NCI-H2171 treated with DMSO at 0.1 percent for 48 hours (cell line): ENCODE measurements at regions not wholly inside any gene's neighbourhood (a gene's known extent, or its start where the extent isn't known, plus 50 kb on each side); places are given as distances from the start of the nearest gene placed in this dataset.
A peak's percentile ranks its signal among the peaks of the same experiment; 100 is the strongest.

Experiments used
- DNase-seq: peaks from one replicate; lab custom pipeline; 2025; lab: John Stamatoyannopoulos, UW

DNA sequence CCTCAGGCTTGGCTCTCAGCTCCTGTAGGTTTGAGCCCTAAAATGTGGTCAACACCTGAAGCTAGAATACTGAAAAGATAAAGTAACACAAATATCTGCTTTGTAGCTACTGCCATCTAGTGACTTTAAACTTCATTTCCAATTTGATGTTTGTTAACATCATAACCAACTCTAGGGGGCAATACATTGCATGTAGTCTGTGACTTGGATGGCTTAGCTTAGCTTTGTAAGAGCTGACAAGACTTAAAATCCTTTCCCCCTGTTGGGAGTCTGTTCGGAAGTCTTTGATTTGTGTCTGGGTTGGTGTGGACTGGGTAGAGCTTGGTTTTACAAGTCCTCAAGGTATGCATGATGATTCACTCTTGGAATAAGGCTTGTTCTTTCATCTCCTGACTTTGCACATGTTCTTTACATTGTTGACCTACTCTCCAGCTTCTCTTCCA lies 51.7 kb downstream of the SCN11A start:
- peak; percentile 61 for DNase-seq

DNA sequence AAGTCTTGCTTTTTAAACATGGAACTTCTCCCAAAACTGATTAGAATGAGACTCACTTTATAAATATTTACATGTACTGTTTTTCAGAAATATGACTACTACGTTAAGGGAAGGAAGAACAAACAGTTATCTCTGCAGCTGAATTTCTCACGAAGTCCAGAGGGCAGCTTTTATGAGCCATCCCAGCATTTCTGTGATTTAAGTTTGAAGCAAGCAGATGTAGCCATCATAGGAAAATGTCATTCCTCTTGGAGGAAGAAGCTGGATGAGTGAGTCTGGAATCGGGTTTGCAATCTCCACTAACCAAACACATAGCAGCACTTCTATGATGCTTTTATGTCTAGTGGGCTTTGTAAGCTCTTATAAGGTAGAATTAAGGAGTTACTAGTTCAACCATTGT lies 53.7 kb downstream of the SCN11A start:
- no peak for DNase-seq

DNA sequence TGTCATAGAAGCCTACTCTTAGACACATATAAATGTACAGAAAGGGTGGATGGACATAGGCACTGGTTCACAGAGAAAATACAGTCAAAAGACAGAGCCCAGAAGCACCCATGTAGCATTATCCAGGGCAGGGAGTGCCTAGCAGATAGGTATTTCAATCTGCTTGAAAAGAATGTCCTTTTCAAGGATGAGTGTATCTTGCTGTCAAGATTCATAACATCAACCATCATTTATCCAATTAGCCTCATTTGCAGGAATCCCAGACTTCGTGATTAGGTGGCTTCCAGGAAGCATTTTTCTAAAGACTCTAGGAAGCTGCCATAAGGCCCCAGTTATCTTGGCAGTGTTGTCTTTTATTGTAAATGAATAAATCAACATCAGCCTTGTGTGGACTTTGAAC lies 55.6 kb downstream of the SCN11A start:
- DNase-seq = no peak

DNA sequence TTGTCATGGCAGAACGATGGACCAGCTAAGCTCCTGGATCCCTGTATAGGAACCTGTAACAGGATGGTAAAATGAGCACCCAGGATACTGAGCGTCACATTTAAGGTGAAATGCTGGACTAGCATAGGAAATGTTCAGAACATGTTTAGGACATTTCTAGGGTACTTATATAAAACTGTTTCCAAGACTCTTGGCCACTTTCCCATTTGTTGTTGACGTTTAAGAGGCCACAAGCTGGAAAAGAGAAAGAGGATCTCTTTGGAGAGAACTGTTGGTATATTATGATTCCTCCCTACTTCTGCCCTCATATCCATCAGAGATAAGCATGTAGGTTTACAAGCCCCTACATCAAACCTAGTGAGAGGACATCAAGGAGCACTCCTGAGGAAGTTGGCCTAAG lies 57.5 kb downstream of the SCN11A start:
- no peak for DNase-seq

DNA sequence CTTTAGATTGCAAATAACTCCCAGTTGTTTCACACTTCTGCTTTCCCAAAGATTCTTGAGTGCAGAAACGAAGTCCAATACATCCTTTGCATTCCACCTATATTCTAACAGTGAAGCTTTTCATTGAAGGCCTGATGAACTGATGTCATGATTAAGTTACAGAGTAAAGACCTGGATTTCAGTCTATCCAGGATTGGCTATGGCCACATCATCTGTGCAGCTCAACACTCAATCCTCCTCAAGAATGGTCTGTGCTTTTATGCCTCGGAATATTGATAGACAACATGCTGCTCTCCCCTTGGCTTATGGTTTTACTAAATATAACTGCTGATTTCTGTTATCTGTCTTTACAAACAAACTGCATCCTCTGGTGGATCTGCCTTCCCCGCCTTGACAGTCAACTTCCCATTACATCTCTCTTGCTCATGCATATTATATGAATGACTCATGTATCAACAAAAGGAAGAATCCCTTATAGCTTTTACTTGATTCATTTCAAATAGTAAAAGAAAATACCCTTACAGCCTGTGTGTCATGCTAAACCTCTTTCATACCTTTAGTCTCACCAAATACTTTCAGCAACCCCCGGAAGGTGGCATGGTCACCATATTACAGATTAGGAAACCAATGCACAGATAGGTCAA lies 59.5 kb downstream of the SCN11A start:
- no peak for DNase-seq

DNA sequence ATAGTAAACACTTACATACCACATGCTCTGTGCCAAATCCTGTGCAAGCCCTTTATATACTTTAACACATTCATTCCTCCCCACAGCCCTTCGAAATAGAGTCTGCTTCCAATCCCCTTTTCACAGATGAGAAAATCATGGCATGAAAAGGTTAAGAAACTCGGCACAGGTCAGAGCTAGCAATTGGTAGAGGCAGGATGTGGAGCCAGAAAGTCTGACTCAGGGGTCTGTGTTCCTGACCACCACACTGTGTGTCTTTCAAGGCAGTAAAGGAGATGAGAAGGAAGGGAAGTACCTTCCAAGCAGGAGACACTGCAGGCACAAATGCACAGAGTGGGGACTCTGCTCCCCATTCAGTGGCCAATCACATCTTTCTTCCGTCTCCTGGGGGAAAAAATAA lies 61.1 kb downstream of the SCN11A start:
- DNase-seq = no peak

DNA sequence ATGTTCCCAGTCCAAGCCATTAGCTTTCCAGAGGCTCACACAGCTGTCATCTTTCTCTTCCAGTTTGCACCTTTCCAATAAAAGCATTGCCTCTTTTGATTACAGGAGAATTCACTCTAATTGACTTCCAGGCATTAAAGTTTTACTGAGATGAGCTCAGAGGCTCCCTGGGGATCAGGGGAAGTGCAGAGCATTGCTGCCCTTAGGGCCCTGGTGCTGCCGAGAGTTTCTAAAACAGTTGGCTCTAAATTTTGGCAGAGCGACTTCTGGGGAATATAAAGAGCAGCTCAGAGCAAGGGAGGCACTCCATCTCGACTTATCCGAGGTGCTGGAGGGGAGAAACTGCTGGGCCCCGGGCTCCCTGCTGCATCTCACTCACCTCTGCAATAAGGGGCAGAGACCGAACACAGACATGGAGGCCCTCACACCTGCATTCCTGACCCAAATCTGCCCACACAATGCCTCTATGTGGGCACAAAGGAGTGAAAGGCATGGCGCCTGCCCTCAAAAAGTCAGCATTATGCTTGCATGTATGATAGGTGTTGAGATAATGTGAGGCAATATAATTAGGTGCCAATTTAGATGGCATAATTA lies 61.7 kb downstream of the SCN11A start:
- no peak for DNase-seq

DNA sequence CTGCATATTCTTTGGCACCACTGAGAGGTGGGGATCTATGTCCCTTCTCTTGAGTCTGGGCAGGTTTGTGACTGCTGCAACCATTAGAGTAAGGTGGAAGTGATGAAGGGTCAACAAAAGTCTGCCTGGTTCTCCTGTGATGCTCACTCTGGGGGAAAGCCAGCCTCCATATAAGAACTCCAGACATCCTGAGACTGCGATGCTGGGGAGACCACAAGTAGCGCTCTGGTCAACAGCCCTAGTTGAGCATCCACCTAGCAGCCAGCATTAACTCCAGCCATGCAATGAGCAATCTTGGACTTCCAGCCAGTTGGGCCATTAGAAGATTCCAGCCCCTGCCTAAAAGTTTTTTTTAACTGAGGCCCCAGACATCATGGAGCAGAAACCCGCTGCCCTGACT lies 62.8 kb downstream of the SCN11A start:
- no peak for DNase-seq

DNA sequence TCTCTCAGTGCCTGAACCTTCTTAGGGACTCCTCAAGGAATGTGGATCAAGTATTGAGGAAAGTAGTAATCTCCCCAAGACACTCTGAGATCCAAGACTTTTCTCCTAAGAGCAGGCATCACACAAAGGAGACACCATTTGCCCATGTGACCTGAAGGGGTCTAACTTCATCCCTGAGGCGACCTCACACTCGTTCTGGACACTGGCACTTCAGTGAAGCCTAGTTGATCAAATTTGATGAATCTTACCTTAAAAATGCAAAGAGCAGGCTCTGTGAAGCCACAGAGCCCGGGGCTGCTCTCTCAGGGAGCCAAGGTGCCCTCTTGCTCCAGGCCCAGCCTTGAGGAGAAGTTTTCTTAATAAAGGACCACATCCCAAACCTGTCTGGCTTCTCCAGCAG lies 64.3 kb downstream of the SCN11A start:
- no peak for DNase-seq

DNA sequence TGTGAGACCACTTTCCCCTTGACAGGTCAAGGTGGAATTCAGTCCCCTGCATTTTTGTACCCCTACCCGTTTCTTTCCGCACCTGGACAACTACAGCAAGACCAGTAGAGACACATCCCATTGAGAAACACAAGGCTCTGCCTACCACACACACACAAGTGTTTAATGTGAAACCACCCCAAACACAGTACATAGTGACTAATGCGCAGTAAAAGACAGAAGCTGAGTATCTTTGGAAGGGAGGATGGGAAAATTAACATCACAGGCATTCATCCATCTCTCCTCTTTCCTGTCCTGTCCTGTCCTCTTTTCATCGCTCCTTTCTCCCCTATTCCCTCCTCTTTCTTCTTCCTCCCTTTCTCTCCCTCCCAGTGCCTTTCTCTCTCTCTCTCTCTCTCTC lies 64.8 kb downstream of the SCN11A start:
- DNase-seq = no peak

DNA sequence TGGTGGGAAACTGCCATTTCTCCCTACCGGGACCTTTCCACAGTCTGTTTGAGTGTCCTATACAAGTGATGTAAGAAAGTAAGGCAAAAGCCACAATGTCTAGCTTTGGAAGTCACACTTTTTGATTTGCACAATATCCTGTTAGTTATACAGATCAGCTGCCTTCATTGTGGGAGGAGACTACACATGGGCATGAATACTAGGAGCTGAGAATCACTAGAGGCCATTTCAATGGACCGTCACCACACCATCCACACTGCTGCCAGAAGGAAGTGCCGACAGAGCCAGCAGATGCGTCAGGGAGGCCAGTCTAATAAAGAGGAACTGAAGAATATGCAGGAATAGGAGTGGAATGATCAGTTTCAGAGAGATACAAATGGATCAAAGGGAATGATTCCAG lies 65.8 kb downstream of the SCN11A start:
- DNase-seq = no peak

DNA sequence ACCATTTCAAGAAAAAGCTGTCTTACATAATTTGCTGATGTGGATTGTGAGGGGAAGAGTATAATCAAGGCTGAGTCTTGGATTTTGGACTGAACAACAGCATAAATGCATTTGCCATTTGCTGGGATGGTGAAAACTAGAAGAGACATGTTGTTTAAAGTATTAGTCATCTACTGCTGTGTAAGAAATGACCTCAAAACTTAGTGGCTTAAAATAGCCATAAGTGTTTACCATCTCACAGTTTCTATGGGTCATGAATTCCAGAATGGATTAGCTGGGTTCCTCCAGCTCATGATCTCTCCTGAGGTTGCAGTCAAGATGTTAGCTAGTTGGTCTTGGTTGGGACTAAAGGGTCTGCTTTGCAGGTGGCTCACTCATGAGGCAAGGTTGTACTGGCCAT lies 66.2 kb downstream of the SCN11A start:
- no peak for DNase-seq

DNA sequence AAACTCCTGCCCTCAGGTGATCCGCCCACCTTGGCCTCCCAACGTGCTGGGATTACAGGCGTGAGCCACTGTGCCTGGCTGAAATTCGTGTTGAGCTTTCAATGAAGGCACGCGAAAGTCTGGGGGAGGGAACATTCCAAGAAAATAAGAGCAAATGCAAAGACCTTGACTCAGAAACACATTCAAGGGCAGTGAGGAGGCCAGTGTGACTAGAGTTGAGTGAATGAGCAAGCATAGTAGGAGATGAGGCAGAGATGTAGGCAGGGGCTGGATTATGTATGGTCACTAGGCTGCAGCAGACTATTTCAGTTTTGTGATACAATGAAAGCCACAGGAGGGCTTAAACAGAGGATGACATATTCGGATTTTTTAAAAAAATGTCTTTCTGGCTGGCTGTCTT lies 67.0 kb downstream of the SCN11A start:
- no peak for DNase-seq

DNA sequence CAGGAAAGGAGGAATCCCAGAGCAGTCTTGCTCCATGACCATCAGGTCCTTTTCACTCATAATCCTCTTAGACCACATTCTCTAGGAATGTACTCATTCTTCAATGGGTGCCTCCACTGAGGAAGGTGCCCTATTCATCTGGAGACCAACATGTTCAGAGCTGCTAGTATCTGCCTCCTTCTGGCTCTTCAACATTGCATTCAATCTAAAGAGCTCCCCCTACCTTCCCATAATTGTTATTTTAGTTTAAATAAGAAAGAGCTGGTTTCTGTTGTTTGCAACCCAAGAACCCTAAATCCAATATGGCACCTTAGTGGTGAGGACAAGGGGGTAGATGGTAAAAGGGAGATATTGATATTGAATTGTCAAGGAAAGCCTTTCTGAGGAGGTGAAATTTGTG lies 67.6 kb downstream of the SCN11A start:
- DNase-seq = no peak

DNA sequence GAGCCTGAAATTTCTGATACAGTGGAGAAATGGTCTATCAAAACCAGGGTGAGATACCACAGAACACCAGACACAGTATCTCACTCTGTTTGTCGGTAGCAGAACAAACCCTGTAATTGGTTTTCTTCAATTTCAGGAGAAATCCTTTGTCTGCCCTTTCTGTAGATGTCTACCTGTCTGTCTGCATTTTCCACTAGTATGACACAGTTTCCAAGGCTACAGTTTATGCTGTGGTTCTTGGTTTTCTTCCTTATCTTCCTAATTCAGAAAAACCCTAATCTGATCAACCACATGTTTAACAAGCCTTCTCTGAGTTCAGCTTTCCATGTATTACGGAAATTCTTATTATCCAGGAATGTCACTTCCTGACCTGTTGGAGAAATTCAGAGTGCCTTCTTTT lies 70.8 kb downstream of the SCN11A start:
- DNase-seq = no peak

DNA sequence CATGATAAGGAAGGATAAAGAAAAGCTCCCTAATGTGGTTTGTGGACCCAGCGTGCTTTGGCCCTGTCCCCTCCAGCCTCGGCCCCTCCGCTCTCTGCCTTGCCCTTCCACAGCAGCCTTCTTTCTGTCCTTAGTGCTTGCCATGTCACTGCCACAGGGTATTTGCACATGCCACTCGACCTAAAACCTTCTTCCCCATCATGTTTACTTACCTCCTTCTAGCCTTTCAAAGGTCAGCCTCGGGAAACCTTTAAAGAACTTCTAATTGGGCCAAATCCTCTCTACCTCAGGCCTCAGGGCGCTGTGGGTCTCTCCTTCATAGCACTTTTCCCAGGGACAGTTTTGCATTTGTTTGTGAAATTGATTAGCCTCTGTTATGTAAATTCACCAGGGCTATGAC lies 73.0 kb downstream of the SCN11A start:
- no peak for DNase-seq

DNA sequence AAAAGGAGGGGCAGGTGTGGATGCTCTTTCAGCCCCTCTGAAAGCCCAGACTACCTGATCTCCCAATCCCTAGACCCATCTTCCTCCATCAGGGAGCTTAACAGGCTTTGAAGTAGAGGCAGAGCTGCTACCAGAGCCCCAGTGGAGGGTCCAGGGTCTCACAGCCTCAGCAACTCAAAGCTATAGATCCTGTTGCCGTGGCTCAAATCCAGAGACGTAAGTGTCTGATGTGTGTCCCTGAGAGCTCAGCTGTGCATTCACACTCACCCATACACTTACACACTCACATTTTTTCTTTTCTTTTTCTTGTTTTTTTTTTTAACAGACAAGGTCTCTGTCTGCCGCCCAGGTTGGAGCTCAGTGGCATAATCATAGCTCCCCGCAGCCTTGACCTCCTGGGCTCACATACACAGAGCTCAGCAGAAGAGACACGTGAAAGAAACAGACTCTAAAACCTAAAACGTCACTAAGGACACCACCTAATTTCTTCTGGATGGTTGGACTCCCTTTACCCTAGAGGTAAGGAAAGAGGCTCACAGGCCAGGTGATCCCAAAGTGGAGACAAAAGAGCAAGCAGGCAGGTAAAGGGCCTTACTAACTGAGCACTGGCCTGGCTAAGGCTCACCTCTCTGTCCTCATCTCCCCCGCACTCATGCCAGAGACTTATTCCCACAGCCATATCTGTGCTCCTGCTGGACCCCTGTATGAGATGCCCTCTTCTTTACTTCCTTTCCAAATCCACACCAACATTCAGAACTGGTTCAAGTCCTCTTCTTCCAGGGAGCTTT lies 80.7 kb downstream of the SCN11A start:
- DNase-seq = no peak

DNA sequence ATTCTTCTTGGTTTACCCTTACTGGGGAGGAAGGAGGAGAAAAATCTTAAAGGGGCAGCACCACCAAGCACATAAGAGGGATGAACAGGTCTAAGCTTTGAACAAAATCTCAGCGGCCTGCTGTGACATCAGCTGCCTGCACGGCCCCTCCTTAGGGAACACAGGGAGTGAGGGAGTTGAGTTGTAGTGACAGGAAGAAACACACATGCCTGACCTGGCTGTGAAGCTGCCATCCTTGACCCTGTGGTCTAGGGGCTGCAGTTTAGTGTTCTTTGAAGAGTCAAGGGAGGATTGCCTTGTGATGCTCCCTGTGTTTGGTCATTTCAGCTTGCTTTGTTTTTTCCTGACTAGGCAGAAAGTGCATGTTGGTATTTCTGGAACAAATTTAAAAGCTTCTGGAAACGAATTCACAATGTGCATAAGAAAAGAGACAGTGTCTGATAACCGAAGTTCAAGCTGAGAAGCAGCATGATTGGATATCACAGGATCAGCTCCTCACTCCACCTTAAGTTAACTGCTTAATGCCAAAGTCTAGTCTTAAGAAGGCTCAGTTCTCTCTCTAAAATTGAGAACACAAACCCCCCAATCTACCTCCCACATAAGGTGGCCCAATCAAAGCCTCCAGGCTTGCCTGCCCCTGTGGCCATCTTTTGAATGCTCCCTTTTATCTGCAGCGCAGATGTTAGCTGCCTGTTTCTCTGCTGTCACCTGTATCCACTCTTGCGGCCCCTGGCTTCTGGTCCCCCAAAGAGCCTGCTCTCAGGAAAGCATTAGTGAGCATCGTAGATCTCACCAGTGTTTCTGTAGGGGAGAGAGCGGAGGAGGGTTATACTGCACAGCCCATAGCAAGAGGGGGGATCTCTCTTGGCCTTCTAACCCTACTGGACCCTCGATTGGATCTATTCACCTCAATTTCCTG lies 82.2 kb downstream of the SCN11A start:
- no peak for DNase-seq

DNA sequence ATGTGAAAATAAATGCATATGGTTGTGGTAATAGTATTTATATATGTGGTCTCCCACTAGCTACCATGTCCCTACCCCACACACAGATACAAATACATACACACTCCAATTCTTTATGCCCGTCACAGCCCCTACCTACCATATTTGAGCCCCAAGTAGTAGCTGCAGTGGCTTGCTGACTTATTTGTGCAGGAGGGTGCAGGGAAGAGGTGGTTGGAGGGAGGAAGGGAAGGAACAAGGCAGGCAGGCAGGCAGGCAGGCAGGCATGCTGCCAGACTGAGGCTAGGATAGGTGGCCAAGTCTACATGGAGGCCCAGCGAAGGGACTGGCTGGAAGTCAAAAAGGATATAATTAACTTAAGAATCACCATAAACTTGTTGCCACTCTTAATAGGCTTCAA lies 82.9 kb downstream of the SCN11A start:
- DNase-seq = no peak

DNA sequence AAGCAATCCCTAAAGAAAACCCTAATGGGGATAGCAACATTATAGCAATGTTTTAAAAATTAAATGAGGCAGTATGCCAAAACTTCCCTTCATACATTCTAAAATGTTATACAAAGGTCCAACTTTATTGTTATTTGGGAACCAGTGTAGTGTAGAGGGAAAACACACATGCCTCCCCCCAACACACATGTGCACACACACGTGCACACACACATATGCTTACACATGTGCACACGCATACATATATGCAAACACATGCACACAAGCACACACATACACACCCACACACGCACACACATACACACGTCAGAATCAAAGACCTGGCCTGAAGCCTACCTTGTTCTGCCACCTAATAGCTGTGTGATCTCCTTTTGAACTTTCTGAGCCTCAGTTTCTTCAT lies 83.3 kb downstream of the SCN11A start:
- DNase-seq = no peak

DNA sequence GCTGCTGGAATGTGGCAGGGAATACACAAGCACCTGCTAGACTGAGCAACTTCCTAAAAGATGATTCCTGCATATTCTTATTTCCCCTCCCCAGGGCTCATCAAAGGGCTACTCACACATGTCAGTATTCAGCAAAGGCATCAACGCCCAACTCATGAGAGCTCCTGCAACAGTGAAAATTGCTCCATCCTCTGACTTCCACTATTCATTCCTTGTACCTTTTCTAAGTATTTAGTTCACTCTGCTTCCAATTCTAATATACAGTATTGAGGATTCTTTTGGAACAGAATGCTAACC lies 84.1 kb downstream of the SCN11A start:
- no peak for DNase-seq

DNA sequence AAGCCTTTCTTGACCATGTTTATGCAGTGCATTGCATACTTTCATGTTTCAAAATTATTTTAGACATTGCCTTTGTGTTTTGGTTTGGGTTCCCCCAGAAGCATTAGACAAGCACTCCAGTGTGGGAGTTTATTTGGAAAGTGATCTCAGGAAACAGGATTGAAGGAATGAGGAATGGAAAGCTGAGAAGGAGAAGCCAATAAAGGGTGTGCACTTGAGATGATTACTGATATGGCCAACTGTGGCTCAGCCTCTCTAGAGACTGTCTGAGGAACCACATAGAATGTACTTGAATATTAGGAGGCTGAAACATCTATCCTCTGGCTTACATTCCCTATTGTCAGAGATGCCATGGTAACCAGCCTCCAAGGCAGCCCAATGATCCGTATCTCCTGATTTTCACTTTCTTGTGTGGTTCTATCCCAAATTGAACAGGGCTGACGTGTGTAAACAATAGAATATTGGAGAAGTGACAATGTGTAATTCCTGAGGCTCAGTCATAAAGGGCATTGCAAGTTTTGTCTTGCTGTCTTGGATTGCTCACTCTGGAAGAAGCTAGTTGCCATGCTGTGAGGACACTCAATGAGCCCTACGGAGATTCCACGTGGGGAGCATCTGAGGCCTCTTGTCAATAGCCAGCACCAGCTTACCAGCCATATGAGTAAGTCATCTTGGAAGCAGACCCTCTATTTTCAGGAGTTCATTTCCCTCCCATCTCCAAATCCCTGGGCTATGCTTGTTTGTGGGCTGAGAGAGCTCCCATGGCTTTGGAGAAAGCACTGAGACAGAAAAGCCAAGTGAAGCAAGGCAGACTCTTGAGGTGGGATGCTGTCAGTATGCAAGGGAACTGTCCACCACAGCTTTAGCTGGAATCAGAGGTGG lies 84.7 kb downstream of the SCN11A start:
- DNase-seq = no peak
